GM13977 (cell line): ENCODE measurements at regions not wholly inside any gene's neighbourhood (a gene's known extent, or its start where the extent isn't known, plus 50 kb on each side); places are given as distances from the start of the nearest gene placed in this dataset.

Experiments
- DNase-seq: peaks from one replicate; pipeline ENCODE4 v3.0.0; 2012; ENCODE audit warnings: low spot score
- CTCF ChIP-seq: IDR thresholded peaks from 2 replicates; pipeline ENCODE4 v1.5.1; 2012; ENCODE audit warnings: mild to moderate bottlenecking, control low read depth; ENCODE audit not compliant: insufficient read depth; ENCODE audit errors: extremely low read depth, missing control alignments
- in situ Hi-C: fragments of 300-500 bp; cut with MboI; formaldehyde crosslinking; loops from one replicate; pipeline ENCODE4 v1.12.0; 2022; ENCODE audit warnings: low sequenced_read_pairs, low pct_unique_long_range_greater_than_20kb, mixed read lengths, inconsistent platforms; ENCODE audit not compliant: unreplicated experiment

GRCh38 chr22:48513929-48514328 is 1313.7 kb downstream of the BRD1 start:
- TF ChIP-seq CTCF: no peak
- no peak for DNase-seq
- in situ Hi-C loops: no loop called here

- in situ Hi-C loops: no loop called here
- no peak for TF ChIP-seq CTCF
Measured at GRCh38 chr22:48513446-48513845, 1314.2 kb downstream of the BRD1 start.

GRCh38 chr22:48511781-48512327 is 1315.8 kb downstream of the BRD1 start:
- in situ Hi-C loops: no loop called here
- TF ChIP-seq CTCF: no peak
- DNase-seq: no peak

More at GRCh38 chr22:48513446-48513845, 1314.2 kb downstream of the BRD1 start:
- no peak for DNase-seq

- TF ChIP-seq CTCF: no peak
- in situ Hi-C loops: no loop called here
- no peak for DNase-seq
Measured at GRCh38 chr22:48511211-48511610, 1316.5 kb downstream of the BRD1 start.

GRCh38 chr22:48510599-48510998 is 1317.1 kb downstream of the BRD1 start:
- no peak for DNase-seq
- TF ChIP-seq CTCF: no peak
- in situ Hi-C loops: no loop called here

GRCh38 chr22:48507595-48508350 is 1319.9 kb downstream of the BRD1 start:
- in situ Hi-C loops: no loop called here
- TF ChIP-seq CTCF: no peak
- no peak for DNase-seq

- no peak for TF ChIP-seq CTCF
- in situ Hi-C loops: no loop called here
- DNase-seq: no peak
Measured at GRCh38 chr22:48507171-48507570, 1320.5 kb downstream of the BRD1 start.
